Ovary (tissue), 3 donors: ENCODE measurements at regions not wholly inside any gene's neighbourhood (a gene's known extent, or its start where the extent isn't known, plus 50 kb on each side); places are given as distances from the start of the nearest gene placed in this dataset.

Experiments
- CTCF ChIP-seq, 3 donors: fragments of 450-650 bp in 2 of 3; fragments of 200-600 bp in 1 of 3; IDR thresholded peaks; one replicate each; pipeline versions ENCODE4 v1.5.1 to v1.8.0; 2016 to 2022; ENCODE audit warnings: antibody characterized with exemption in 3 of 3, mild to moderate bottlenecking in 1 of 3
- EP300 ChIP-seq: sonication (generic); formaldehyde crosslinking; IDR thresholded peaks from one replicate; pipeline ENCODE4 v1.6.1; 2017; ENCODE audit warnings: antibody characterized with exemption
- POLR2A ChIP-seq: fragments of 450-650 bp; IDR thresholded peaks from one replicate; pipeline ENCODE4 v1.6.1; 2017; ENCODE audit warnings: antibody characterized with exemption, mild to moderate bottlenecking, moderate library complexity
- donor health status: DM: no; HTN: no; CAD: no.

- no peak for TF ChIP-seq CTCF (IDR thresholded peaks at IDR 0.05)
- TF ChIP-seq POLR2A: no peak
- TF ChIP-seq EP300: peak; percentile 22
These were observed 138.3 kb upstream of the PDHA2 start for GRCh38 chr4:95701500-95702170.
